ENCODE measurements at regions not wholly inside any gene's neighbourhood (a gene's known extent, or its start where the extent isn't known, plus 50 kb on each side); places are given as distances from the start of the nearest gene placed in this dataset.

DNA sequence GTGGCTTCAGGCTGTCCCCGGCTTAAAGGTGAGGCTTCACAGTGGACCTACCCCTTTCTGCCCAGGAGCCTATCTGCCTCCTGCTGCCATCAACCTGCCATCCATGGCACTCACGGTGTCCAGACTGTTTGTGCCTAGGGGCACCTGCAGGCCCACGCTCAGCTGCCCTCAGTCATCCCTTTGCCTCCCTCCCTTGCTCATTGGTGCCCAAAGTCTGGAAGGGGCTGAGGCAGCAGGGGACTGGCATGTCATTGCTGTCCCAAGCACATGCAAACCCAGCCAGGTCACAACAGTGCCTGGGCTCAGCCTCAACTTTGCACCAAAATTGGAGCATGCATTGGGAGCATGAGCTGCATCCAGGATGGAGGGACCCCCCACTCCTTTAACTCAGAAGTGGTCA is 1142.7 kb upstream of the NCAM2 start:
- TF ChIP-seq EZH2phosphoT487 (IDR thresholded peaks at IDR 0.05; ENCODE audit: low read length) (no peak), EZH2 (optimal IDR thresholded peaks at IDR 0.05; ENCODE audit: low read depth, low read length) (no peak)
- TF ChIP-seq, protein P1, sequence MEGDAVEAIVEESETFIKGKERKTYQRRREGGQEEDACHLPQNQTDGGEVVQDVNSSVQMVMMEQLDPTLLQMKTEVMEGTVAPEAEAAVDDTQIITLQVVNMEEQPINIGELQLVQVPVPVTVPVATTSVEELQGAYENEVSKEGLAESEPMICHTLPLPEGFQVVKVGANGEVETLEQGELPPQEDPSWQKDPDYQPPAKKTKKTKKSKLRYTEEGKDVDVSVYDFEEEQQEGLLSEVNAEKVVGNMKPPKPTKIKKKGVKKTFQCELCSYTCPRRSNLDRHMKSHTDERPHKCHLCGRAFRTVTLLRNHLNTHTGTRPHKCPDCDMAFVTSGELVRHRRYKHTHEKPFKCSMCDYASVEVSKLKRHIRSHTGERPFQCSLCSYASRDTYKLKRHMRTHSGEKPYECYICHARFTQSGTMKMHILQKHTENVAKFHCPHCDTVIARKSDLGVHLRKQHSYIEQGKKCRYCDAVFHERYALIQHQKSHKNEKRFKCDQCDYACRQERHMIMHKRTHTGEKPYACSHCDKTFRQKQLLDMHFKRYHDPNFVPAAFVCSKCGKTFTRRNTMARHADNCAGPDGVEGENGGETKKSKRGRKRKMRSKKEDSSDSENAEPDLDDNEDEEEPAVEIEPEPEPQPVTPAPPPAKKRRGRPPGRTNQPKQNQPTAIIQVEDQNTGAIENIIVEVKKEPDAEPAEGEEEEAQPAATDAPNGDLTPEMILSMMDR (IDR thresholded peaks at IDR 0.05; ENCODE audit: low read length) = no peak

All from MM.1S (cell line).